NCI-H146 treated with DMSO at 0.1 percent for 48 hours (cell line): ENCODE measurements at regions not wholly inside any gene's neighbourhood (a gene's known extent, or its start where the extent isn't known, plus 50 kb on each side); places are given as distances from the start of the nearest gene placed in this dataset.

Source experiments
- DNase-seq: peaks from one replicate; lab custom pipeline; 2025; ENCODE audit not compliant: unreplicated experiment; lab: John Stamatoyannopoulos, UW

DNA sequence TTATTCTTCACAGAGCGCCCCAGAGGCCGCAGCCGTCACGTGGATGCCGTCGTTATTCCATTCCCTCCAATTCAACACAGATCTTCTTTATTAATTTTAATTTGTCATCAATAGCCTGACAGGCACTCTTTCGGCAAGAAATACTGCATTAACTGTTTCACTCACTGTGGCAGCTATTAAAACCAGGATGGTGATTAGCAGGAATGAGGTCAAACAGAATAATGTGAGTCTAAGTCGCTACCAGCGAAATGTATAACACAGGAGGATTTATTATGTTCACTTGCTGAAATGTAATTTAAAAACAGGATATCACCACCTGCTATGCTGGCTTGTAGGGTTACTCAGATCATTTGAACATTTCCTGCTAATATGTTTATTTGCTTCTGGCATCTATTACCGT lies 74.2 kb upstream of the MGMT start:
- no peak for DNase-seq

GRCh38 chr10:129393812-129394211 lies 73.2 kb upstream of the MGMT start:
- DNase-seq, result no peak

GRCh38 chr10:129394518-129395328 lies 72.3 kb upstream of the MGMT start:
- no peak for DNase-seq

DNA sequence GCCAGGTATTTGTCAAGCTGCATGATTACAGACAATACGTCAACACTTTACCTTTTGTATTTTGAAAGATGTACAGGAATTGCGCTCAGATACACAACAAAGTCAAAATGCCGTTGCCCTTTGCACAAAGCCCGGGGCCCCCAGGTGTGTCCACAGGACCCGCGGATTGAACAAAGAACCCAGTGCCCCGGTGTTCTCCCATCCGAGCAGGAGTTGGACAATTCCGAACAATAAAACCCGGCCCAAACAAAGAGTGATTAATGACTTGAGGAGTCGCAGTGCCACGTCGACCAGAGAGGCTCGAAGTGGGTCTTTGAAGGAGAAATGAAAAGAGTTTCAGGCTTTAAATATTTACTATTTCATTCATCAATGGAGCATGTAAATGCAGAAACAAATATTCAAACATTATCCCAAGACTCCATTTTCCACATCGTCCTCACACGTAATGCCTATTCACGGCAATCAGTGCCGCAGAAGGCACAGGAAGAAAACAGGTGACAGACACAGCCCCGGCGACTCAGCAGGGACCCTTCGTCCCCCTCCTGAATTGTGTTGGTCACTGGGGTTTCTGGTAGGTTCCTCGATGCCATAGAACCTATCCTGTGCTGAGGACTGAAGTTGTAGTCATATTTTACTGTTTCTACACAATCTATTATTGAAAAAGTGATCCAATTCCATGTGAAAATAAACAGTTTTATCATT lies 70.9 kb upstream of the MGMT start:
- no peak for DNase-seq

- DNase-seq, result no peak
Measured at GRCh38 chr10:129397198-129397974, 69.7 kb upstream of the MGMT start.

DNA sequence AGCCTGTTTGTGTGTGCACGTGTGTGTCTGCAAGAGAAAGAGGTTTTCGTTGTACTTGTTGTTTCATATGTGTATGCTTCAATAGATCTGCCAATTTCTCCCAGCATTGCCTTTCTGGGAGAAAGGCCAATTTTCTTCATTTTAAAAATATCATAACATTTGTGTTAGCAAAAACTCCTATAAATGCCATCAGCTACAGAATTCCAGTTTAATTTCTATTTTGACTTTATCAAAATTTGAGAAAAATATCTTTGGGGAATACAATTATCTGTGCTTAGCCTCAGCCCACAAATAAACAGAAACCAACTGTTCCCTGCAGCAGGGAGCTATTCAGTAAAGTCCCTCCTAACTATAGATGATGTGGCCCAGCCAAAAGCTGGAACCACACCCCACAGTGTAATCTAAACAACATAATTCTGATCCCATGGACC lies 68.3 kb upstream of the MGMT start:
- no peak for DNase-seq

- no peak for DNase-seq
Measured at GRCh38 chr10:129400426-129400825, 66.6 kb upstream of the MGMT start.

GRCh38 chr10:129402459-129402858 lies 64.6 kb upstream of the MGMT start:
- no peak for DNase-seq

DNA sequence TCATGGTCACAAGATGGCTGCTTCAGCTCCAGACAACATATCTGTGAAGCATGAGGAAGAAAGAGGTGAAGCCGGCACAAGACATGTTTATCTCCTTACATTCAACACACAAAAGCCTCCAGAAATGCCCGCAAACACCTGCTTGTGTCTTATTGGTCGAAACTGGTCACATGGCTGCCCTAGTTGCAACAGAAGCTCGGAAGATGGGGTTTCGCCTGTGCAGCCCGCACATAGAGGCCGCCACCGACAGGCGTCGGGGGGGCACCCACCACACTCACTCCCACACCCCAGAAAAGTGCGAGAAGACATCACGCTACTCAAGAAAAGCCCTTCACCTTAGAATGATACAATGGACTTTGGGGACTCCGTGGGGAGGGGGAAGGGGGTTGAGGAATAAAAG lies 63.0 kb upstream of the MGMT start:
- DNase-seq, result no peak

- DNase-seq, result no peak
Measured at GRCh38 chr10:129405389-129405788, 61.7 kb upstream of the MGMT start.

GRCh38 chr10:129410688-129411392 lies 56.2 kb upstream of the MGMT start:
- no peak for DNase-seq

DNA sequence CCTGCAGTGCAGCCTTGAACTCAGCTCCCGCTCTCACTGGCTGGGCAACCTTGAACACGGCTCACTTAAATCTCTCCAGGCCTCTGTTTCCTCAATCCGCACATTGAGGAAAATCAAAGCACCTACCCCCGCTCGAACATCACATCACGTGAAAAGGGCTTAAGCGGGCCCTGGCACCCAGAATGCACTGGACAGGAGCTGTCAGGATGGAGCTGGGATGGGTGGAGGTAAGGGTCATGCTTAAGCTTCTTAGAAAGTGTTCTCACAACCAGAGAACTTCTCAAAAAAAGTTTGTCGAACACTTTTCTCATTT lies 55.7 kb upstream of the MGMT start:
- DNase-seq, result no peak

- DNase-seq, result no peak
Measured at GRCh38 chr10:129411772-129412171, 55.3 kb upstream of the MGMT start.

DNA sequence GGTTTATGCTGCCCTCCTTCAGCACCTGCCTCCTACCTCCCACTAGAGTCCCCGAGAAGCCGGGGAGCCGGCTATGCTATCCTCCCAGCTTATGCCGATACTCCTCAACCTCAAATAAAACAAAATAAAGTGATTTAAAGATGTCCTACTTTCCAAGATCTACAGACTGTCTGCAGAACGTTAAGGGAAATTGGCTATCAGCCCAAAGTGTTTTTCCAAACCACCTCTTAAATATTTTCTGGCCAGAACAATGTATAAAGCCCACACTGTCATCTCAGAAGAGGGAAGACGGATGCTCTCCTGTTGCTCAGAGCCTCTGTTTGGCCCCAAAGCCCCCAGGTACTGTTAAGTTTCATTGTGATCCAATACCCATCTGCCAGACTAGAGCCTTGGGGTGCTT lies 54.0 kb upstream of the MGMT start:
- no peak for DNase-seq

DNA sequence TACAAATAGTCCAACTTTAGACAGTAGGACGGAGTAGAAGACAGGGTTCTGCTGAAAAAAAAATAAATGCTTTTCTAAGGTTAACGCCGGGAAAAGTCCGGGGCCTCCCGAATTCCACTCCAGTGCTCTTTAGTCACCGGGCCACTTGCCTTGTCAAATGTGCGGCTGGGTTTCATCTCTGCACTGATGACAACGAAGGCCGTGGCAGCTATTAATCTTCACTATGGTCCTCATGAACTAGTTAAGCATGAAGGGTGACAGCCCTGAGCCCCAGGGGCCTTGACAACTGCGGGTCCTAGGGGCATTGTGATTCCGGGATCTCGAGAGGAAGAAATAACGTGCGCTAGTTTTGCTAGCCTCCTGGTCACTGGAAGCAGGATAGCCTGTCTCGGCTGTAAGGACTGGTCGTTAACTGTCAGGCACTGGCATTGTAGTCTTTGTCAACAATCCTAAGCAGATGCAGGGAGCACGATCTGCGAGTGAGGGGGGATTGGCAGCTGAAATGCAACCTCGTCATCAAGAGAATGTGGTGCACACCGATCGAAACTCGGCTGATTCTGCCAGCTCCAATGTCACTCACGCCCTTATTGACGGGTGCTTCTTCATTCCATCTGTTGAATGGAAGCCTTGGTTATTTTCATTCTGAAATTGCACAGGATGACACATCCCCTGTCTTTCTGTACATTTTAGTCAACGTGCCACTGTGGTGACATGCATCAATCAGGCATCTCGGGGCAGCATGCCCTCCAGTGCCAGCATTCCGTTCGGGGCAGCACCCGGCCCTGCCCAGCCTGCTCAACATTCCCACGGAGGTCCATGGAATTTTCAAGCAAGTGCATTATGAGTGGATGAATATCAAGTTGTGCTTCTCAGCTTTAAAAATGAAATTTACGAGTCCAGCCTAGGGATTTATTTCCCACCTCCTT lies 51.6 kb upstream of the MGMT start:
- no peak for DNase-seq

DNA sequence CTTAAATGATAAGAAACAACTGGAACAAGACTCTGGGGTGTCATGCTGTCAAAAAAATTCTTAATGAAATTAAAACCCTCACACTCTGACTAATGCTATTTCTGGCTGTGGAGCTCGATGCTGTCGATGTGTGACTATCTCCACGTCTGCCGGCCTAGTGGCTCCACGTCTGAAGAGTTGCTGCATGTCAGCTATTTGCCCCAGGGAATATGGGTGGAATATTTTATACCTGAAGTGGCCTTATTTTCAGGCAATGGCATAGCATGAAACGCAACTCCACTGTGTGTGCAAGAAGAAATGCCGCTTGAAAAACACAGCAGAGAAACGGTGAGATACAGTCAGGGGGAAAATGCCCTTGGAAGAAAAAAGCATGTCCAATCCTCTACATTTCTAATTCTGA lies 50.9 kb upstream of the MGMT start:
- DNase-seq, result no peak

DNA sequence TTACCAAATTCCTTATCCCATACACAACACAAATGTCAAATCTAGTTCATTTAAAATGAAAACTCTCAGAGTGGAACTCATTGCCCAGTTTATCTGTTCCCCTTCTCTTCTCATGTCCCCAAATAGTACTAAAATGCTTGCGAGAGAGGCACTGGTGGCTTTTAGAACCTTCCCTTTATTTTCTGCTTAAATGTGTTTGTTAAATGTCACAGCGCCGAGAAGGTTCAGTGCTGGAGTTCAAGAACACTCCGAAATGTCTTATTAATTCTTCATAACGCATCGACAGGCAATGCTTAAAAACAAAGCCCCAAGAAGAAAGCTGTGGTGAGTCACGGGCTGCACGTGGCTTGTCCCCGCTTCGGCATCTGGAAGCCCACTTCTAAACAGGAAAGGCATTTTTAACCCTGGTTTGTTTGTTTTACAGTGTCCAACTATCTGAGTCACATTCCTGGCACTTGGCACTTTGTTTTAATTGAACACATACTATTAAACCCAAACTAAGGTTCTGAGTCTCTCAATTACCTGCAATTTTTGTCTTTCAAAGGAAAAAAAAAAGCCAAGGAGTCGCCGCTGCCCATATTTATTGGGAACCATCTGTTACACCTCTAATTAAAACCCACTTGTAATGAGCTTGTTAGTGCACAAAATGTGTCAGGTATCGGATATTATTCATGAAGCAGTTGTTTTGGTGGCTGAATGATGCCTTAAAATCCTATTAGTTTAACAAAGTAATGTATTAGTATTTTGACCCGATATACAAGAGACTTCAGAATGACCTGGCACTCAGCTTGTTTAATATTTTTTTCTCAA lies 49.9 kb upstream of the MGMT start:
- DNase-seq, result no peak
